Cardiac fibroblast (primary cell): ENCODE measurements at regions not wholly inside any gene's neighbourhood (a gene's known extent, or its start where the extent isn't known, plus 50 kb on each side); places are given as distances from the start of the nearest gene placed in this dataset.
"Not testable (repeated sequence)": the region's sequence is repeated elsewhere in the genome, so short reads cannot be mapped to it uniquely, and the experiment has no call there.

ENCODE experiments used
- DNase-seq, 2 donors: peaks; one replicate each; pipeline versions ENCODE4 v3.0.0 to v3.0.0-alpha.2; 2010; ENCODE audit warnings: low read depth in 2 of 2
- H3K4me3 ChIP-seq, 2 donors: replicated peaks in 1 of 2; 1 replicate in 1 of 2; 2 replicates in 1 of 2; pipeline ENCODE4 v1.5.1; 2011; ENCODE audit warnings: low read depth in 2 of 2, low read length in 2 of 2, mild to moderate bottlenecking in 2 of 2, moderate library complexity in 1 of 2
- TF ChIP-seq, protein P1 (sequence below): IDR thresholded peaks from one replicate; pipeline ENCODE4 v1.5.1; 2011; ENCODE audit warnings: low read depth, mild to moderate bottlenecking, low read length, inconsistent platforms

DNA sequence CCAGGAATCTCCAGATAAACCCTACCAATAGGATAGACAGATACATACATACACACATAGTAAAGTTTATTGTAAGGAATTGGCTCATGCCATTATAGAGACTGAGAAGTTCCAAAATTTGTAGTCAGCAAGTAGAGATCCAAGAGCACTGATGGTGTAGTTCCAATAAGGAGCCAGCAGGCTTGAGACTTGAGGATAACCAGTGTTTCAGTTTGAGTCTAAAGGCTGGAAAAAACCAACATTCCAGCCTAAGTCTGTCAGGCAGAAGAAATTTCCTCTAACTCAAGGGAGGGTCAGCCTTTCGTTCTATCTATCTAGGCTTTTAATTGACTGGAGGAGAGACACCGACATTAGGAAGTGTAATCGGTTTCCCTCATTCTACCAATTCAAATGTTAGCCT, 110.2 kb upstream of the TSHZ3 start:
- no peak overlapping the region for H3K4me3 ChIP-seq
- TF ChIP-seq, protein P1, sequence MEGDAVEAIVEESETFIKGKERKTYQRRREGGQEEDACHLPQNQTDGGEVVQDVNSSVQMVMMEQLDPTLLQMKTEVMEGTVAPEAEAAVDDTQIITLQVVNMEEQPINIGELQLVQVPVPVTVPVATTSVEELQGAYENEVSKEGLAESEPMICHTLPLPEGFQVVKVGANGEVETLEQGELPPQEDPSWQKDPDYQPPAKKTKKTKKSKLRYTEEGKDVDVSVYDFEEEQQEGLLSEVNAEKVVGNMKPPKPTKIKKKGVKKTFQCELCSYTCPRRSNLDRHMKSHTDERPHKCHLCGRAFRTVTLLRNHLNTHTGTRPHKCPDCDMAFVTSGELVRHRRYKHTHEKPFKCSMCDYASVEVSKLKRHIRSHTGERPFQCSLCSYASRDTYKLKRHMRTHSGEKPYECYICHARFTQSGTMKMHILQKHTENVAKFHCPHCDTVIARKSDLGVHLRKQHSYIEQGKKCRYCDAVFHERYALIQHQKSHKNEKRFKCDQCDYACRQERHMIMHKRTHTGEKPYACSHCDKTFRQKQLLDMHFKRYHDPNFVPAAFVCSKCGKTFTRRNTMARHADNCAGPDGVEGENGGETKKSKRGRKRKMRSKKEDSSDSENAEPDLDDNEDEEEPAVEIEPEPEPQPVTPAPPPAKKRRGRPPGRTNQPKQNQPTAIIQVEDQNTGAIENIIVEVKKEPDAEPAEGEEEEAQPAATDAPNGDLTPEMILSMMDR: peak; percentile 23
- peak in 1 of 2 donors; percentile 22 for DNase-seq

DNA sequence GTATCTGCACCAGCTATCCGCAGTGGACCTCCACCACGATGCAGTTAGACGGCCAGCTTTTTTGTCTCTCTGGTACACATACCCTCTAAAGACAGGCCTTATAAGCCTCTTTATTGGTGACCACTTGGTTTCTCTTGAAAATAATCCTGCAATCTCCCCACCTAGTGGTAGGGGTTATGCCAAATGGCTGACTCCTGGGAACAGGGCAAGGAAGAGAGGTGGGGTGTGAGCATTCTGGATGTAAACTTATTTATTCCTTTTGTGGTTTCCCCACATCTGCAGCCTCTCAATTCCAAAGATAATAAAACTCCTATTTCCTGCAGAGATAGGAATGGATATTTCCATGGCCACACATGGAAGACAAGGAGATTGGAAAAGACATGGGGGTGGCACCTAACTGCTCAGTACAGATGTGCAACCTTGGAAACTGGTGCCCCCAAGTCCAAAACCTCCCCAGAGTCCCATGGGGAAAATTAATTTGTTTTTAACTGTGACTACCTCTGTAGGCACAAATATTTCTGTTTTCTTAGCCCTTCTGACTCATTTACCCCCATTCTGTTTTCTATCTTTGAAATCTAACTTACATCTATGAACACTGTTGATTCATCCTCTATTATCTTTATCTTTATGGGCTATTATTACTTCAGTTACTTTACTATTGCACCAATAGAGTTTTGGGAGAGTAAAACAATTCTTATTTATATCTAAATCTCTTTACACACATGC, 112.7 kb upstream of the TSHZ3 start:
- TF ChIP-seq, protein P1: peak; percentile 40
- DNase-seq: peak; percentile 35 to 51
- no peak overlapping the region for H3K4me3 ChIP-seq

DNA sequence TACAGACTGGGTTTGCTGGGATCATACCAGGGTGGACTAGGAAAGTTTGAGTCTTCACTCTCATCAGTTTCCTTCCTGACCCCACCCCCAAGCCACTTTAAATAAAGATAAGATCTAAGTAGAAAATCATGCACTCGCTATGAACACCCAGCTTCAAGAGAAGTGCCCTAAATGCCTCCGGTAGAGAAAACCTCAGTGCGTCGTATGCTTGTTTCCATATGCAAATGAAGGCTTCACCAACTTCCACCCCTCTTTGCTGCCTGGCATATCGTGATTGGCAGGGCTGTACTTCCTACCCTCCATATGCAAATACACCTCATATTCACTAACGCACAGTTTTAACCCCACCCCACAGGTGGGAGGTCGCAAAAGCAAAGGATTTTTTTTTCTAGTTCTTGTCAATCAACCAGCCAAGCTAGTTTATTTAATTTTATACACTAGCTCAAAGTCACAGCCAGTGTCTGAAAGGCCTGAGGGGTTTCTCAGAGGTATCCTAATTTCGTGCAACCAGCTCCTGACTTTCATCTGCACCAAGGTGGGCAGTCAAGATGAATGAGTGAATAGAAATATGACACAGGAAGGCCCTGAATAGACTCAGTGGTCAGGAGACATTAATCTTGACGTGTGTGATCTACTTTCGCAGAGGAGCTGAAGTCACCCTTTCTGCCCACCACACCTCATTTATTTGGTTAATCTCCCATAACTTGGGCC, 121.1 kb upstream of the TSHZ3 start:
- no peak overlapping the region for H3K4me3 ChIP-seq
- TF ChIP-seq, protein P1: no peak
- DNase-seq: no peak

DNA sequence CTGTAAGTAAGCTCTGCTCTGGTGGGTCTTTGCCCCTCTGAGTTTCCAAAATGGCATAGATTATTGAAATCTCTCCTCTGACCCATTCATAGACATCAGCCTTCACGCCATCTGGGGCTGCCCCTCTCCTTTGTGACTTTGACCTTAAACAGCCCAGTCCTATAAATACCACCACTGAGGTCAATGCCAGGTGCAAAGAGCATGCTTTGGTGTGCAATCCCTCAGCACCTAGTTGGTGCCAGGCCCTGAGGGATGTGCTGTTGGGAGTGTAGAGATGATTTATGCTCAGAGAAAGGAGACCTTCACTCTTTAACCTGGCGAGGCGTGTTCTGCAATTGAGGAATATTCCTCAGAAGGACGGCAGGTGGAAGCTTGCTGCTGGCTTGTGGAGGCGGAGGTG, 121.7 kb upstream of the TSHZ3 start:
- TF ChIP-seq, protein P1: no peak
- no peak overlapping the region for H3K4me3 ChIP-seq
- DNase-seq: no peak

DNA sequence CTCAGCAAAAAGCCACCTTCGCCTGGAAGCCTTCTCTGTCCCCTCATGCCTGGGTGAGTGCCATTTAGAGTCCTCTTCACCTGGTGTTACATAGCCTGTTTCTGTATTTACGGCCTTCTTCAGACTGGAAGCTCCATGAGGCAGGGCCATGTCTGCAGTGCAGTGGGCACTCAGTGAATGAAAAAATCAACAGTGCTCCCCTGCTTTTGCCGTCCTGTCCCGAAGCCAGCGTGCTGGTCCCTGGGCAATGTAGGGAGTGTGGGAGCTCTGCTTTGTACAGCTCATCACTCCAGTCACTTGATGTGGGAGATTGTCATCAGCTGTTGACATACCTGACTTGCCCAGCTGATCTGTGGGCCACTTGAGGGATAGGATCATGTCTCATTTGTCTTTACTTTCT, 129.0 kb upstream of the TSHZ3 start:
- H3K4me3 ChIP-seq: no peak overlapping the region
- TF ChIP-seq, protein P1: no peak
- DNase-seq: no peak

DNA sequence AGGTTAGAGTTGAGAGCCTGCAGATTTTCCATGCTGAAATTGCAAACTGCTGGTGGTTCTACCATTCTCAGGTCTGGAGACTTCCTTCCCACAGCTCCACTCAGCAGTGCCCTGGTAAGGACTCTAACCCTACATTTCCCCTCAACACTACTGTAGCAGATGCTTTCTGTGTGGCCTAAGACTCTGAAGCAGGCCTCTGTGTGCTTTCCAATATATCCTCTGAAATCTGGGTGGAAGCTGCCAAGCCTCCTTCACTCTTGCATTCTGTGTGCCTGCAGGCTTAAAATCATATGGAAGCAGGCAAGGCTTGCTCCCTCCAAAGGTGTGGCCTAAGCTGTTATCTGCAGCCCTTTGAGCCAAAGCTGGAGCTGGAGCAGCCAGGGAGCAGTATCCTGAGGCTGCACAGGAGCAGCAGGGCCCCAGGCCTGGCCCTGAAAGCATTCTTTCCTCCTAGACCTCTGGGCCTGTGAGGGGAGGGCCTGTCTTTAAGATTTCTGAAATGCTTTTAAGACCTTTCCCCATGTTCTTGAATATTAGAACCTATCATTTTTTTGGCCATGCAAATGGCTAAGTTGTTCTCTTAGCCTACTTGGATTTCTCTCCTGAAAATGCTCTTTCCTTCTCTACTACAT, 134.1 kb upstream of the TSHZ3 start:
- TF ChIP-seq, protein P1: no peak

DNA sequence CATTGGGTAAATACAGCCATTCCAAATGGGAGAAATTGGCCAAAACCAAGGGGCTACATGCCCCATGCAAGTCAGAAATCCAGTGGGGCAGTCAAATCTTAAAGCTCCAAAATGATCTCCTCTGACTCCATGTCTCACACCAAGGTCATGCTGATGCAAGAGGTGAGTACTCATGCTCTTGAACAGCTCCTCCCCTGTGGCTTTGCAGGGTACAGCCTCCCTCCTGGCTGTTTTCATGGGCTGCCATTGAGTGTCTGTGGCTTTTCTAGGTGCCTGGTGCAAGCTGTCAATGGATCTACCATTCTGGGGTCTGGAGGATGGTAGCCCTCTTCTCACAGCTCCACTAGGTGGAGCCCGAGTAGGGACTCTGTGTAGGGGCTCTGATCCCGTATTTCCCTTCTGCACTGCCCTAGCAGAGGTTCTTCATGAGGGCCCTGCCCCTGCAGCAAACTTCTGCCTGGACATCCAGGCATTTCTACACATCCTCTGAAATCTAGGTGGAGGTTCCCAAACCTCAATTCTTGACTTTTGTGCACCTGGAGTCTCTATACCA, 135.7 kb upstream of the TSHZ3 start:
- H3K4me3 ChIP-seq, DNase-seq: not testable (repeated sequence)

More for the DNA sequence above, 134.1 kb upstream of the TSHZ3 start:
- no peak overlapping the region for H3K4me3 ChIP-seq
- DNase-seq: no peak
